Stimulated activated naive CD8-positive, alpha-beta T cell treated with anti-CD3 and anti-CD28 coated beads, Interleukin-15, Interleukin-2, amounts not matched to agents 100 U/mL and 50 U/mL, for 24 hours (primary cell): ENCODE measurements at regions not wholly inside any gene's neighbourhood (a gene's known extent, or its start where the extent isn't known, plus 50 kb on each side); places are given as distances from the start of the nearest gene placed in this dataset.
"Not testable (repeated sequence)": the region's sequence is repeated elsewhere in the genome, so short reads cannot be mapped to it uniquely, and the experiment has no call there.

Source experiments
- ATAC-seq: fragments of 150-1000 bp; cut with Tn5 transposase; one replicate; pipeline ENCODE4 v1.10.0; 2021
- DNase-seq: peaks from one replicate; pipeline ENCODE4 v3.0.0; 2021

- DNase-seq (no peak), ATAC-seq (no peak)
These were observed 337.7 kb downstream of the IPO8 start for GRCh38 chr12:30357766-30358490.

- no peak for DNase-seq
- no peak for ATAC-seq
These were observed 349.8 kb downstream of the IPO8 start for GRCh38 chr12:30345744-30346471.

GRCh38 chr12:30330565-30330964 lies 365.1 kb downstream of the IPO8 start:
- DNase-seq = no peak
- no peak for ATAC-seq

GRCh38 chr12:30329281-30329680 lies 366.4 kb downstream of the IPO8 start:
- no peak for DNase-seq

GRCh38 chr12:30323008-30323407 lies 372.7 kb downstream of the IPO8 start:
- no peak for ATAC-seq
- DNase-seq = no peak

More at GRCh38 chr12:30329281-30329680, 366.4 kb downstream of the IPO8 start:
- no peak for ATAC-seq

GRCh38 chr12:30320561-30320960 lies 375.1 kb downstream of the IPO8 start:
- ATAC-seq (no peak), DNase-seq (no peak)

- no peak for ATAC-seq
These were observed 381.1 kb downstream of the IPO8 start for GRCh38 chr12:30314506-30315100.

GRCh38 chr12:30308010-30308717 lies 387.5 kb downstream of the IPO8 start:
- no peak for ATAC-seq
- DNase-seq = no peak

More at GRCh38 chr12:30314506-30315100, 381.1 kb downstream of the IPO8 start:
- no peak for DNase-seq

GRCh38 chr12:30304528-30304927 lies 391.1 kb downstream of the IPO8 start:
- DNase-seq = no peak
- no peak for ATAC-seq

- ATAC-seq = no peak
- no peak for DNase-seq
These were observed 394.4 kb downstream of the IPO8 start for GRCh38 chr12:30301291-30301690.

GRCh38 chr12:30296486-30296885 lies 399.2 kb downstream of the IPO8 start:
- ATAC-seq = no peak

GRCh38 chr12:30286345-30286926 lies 409.2 kb downstream of the IPO8 start:
- ATAC-seq (no peak), DNase-seq (no peak)

More at GRCh38 chr12:30296486-30296885, 399.2 kb downstream of the IPO8 start:
- DNase-seq = no peak

GRCh38 chr12:30278401-30278800 lies 417.3 kb downstream of the IPO8 start:
- no peak for DNase-seq
- ATAC-seq = no peak

- DNase-seq = not testable (repeated sequence)
These were observed 423.2 kb downstream of the IPO8 start for GRCh38 chr12:30272515-30272914.

GRCh38 chr12:30269496-30269895 lies 426.2 kb downstream of the IPO8 start:
- DNase-seq (no peak), ATAC-seq (no peak)

More at GRCh38 chr12:30272515-30272914, 423.2 kb downstream of the IPO8 start:
- not testable (repeated sequence) for ATAC-seq

- DNase-seq = no peak
These were observed 427.6 kb downstream of the IPO8 start for GRCh38 chr12:30268041-30268440.

GRCh38 chr12:30263434-30263833 lies 432.2 kb downstream of the IPO8 start:
- DNase-seq (no peak), ATAC-seq (no peak)

More at GRCh38 chr12:30268041-30268440, 427.6 kb downstream of the IPO8 start:
- ATAC-seq = no peak

GRCh38 chr12:30257618-30258017 lies 438.1 kb downstream of the IPO8 start:
- ATAC-seq (no peak), DNase-seq (no peak)

- ATAC-seq = no peak
- no peak for DNase-seq
These were observed 444.1 kb downstream of the IPO8 start for GRCh38 chr12:30251546-30251945.

- no peak for ATAC-seq
These were observed 452.2 kb downstream of the IPO8 start for GRCh38 chr12:30243426-30243825.

GRCh38 chr12:30219047-30219446 lies 435.3 kb upstream of the TMTC1 start:
- no peak for DNase-seq

More at GRCh38 chr12:30243426-30243825, 452.2 kb downstream of the IPO8 start:
- DNase-seq = no peak

GRCh38 chr12:30218073-30218472 lies 434.3 kb upstream of the TMTC1 start:
- no peak for DNase-seq
- no peak for ATAC-seq

More at GRCh38 chr12:30219047-30219446, 435.3 kb upstream of the TMTC1 start:
- ATAC-seq = no peak
